H1 (cell line): ENCODE measurements at regions not wholly inside any gene's neighbourhood (a gene's known extent, or its start where the extent isn't known, plus 50 kb on each side); places are given as distances from the start of the nearest gene placed in this dataset.

Source experiments
- CTCF ChIA-PET: fragments of 300-600 bp; sonication (Branson Sonifier 250); formaldehyde crosslinking; loops from one replicate; lab custom pipeline; 2021; ENCODE audit not compliant: partially characterized antibody; lab: Charles Lee
- POLR2A ChIA-PET: fragments of 300-600 bp; sonication (Branson Sonifier 250); formaldehyde crosslinking; loops from one replicate; lab custom pipeline; 2021; ENCODE audit warnings: inconsistent platforms; ENCODE audit not compliant: partially characterized antibody; lab: Charles Lee
- DNase-seq, 2 experiments: peaks; one replicate each; pipeline versions ENCODE4 v3.0.0 to v3.0.0-alpha.2; 2010 to 2022; ENCODE audit warnings: low spot score in 2 of 2, low read depth in 1 of 2, mixed read lengths in 1 of 2
- FAIRE-seq: peaks from 2 replicates; lab custom pipeline; 2011; peaks lifted over from hg19 to GRCh38; lab: Jason Lieb, UNC
- H2AFZ ChIP-seq: 2 replicates; pipeline ENCODE4 v1.8.1; 2012; ENCODE audit warnings: low read length, inconsistent platforms
- H2AK5ac ChIP-seq: 2 replicates; pipeline ENCODE4 v1.6.1; 2013; ENCODE audit warnings: low read depth, low read length
- H2BK120ac ChIP-seq: replicated peaks from 2 replicates; pipeline ENCODE3; 2013; ENCODE audit warnings: low read depth, low read length, inconsistent platforms
- H2BK12ac ChIP-seq: 2 replicates; pipeline ENCODE4 v1.6.1; 2013; ENCODE audit warnings: low read depth, low read length
- H2BK15ac ChIP-seq: 2 replicates; pipeline ENCODE4 v1.6.1; 2013; ENCODE audit warnings: low read length
- H2BK20ac ChIP-seq: 2 replicates; pipeline ENCODE4 v1.6.1; 2013; ENCODE audit warnings: low read length
- H2BK5ac ChIP-seq: 2 replicates; pipeline ENCODE4 v1.6.1; 2013; ENCODE audit warnings: low read depth, low read length
- H3K14ac ChIP-seq: 2 replicates; pipeline ENCODE4 v1.6.1; 2013; ENCODE audit warnings: inconsistent platforms; ENCODE audit not compliant: insufficient read length
- H3K18ac ChIP-seq: 2 replicates; pipeline ENCODE4 v1.6.1; 2013; ENCODE audit warnings: low read length; ENCODE audit errors: extremely low read depth
- H3K23ac ChIP-seq: 2 replicates; pipeline ENCODE4 v1.6.1; 2013; ENCODE audit warnings: inconsistent platforms; ENCODE audit not compliant: insufficient read length
- H3K23me2 ChIP-seq: 2 replicates; pipeline ENCODE4 v1.6.1; 2013; ENCODE audit warnings: low read depth, low read length
- H3K27ac ChIP-seq: 2 replicates; pipeline ENCODE4 v1.6.1; 2011; ENCODE audit warnings: low read depth, low read length, inconsistent platforms
- H3K27me3 ChIP-seq, 4 experiments: replicated peaks in 1 of 4; 1 replicate in 1 of 4; 2 replicates in 3 of 4; pipeline versions ENCODE4 v1.6.1 to v1.8.1; 2011 to 2013; ENCODE audit warnings: low read length in 3 of 4, mild to moderate bottlenecking in 3 of 4, inconsistent platforms in 2 of 4, mixed read lengths in 2 of 4, moderate library complexity in 1 of 4; ENCODE audit not compliant: control insufficient read depth in 3 of 4, insufficient read depth in 3 of 4; ENCODE audit errors: extremely low read depth in 1 of 4
- H3K36me3 ChIP-seq, 4 experiments: 2 replicates each; pipeline versions ENCODE4 v1.6.1 to v1.8.1; 2011 to 2013; ENCODE audit warnings: mild to moderate bottlenecking in 4 of 4, low read length in 3 of 4, moderate library complexity in 2 of 4, control low read depth in 1 of 4, inconsistent platforms in 1 of 4; ENCODE audit not compliant: insufficient read depth in 4 of 4, control insufficient read depth in 2 of 4
- H3K4ac ChIP-seq: replicated peaks from 2 replicates; pipeline ENCODE3; 2013; ENCODE audit warnings: low read length, low read depth, mixed read lengths, inconsistent platforms; ENCODE audit not compliant: insufficient read length
- H3K4me1 ChIP-seq, 4 experiments: replicated peaks in 1 of 4; 1 replicate in 1 of 4; 2 replicates in 3 of 4; pipeline versions ENCODE4 v1.6.1 to v1.8.1; 2011 to 2013; ENCODE audit warnings: low read length in 3 of 4, inconsistent platforms in 2 of 4, mixed read lengths in 1 of 4; ENCODE audit not compliant: insufficient read depth in 4 of 4, control insufficient read depth in 3 of 4
- H3K4me2 ChIP-seq, 2 experiments: 2 replicates each; pipeline versions ENCODE4 v1.6.1 to v1.8.1; 2011 to 2013; ENCODE audit warnings: low read depth in 2 of 2, low read length in 2 of 2, control low read depth in 1 of 2, inconsistent platforms in 1 of 2, mild to moderate bottlenecking in 1 of 2; ENCODE audit not compliant: insufficient read depth in 1 of 2
- H3K4me3 ChIP-seq, 4 experiments: fragments of 200-600, 300-600 bp in 1 of 4; sonication (generic), shearing (Covaris generic), sonication (Bioruptor Twin) in 1 of 4; 2 replicates each; pipeline versions ENCODE4 v1.5.1 to v1.8.1; 2011 to 2016; ENCODE audit warnings: low read length in 4 of 4, low read depth in 3 of 4, control low read depth in 2 of 4, inconsistent platforms in 2 of 4, mild to moderate bottlenecking in 2 of 4, mixed read lengths in 1 of 4, moderate library complexity in 1 of 4; ENCODE audit not compliant: insufficient read depth in 2 of 4; ENCODE audit errors: extremely low read depth in 1 of 4
- H3K56ac ChIP-seq: replicated peaks from 2 replicates; pipeline ENCODE3; 2013; ENCODE audit warnings: low read depth, mild to moderate bottlenecking, mixed read lengths, low read length, inconsistent platforms; ENCODE audit not compliant: insufficient read length
- H3K79me1 ChIP-seq: 2 replicates; pipeline ENCODE4 v1.6.1; 2013; ENCODE audit warnings: low read depth, low read length, control low read depth
- H3K79me2 ChIP-seq, 2 experiments: 2 replicates each; pipeline versions ENCODE4 v1.6.1 to v1.8.1; 2012 to 2013; ENCODE audit warnings: low read length in 2 of 2, mild to moderate bottlenecking in 2 of 2, inconsistent platforms in 1 of 2; ENCODE audit not compliant: insufficient read depth in 2 of 2, control insufficient read depth in 1 of 2
- H3K9ac ChIP-seq, 4 experiments: replicated peaks in 1 of 4; 1 replicate in 1 of 4; 2 replicates in 3 of 4; pipeline versions ENCODE4 v1.6.1 to v1.8.1; 2011 to 2013; ENCODE audit warnings: low read depth in 3 of 4, low read length in 3 of 4, control low read depth in 2 of 4, mild to moderate bottlenecking in 2 of 4, moderate library complexity in 2 of 4, inconsistent platforms in 1 of 4; ENCODE audit errors: extremely low read depth in 1 of 4
- H3K9me3 ChIP-seq, 2 experiments: 2 replicates each; pipeline versions ENCODE4 v1.6.1 to v1.8.1; 2012 to 2013; ENCODE audit warnings: mild to moderate bottlenecking in 2 of 2, moderate library complexity in 2 of 2, control low read depth in 1 of 2, inconsistent platforms in 1 of 2, low read depth in 1 of 2, low read length in 1 of 2, mixed read lengths in 1 of 2; ENCODE audit not compliant: insufficient read depth in 2 of 2
- H4K20me1 ChIP-seq, 2 experiments: replicated peaks in 1 of 2; 2 replicates each; pipeline versions ENCODE3 to v1.8.1; 2011 to 2013; ENCODE audit warnings: inconsistent platforms in 2 of 2, low read length in 2 of 2, mild to moderate bottlenecking in 1 of 2; ENCODE audit not compliant: insufficient read depth in 2 of 2, control insufficient read depth in 1 of 2
- H4K5ac ChIP-seq: 2 replicates; pipeline ENCODE4 v1.6.1; 2013; ENCODE audit warnings: low read length, low read depth, mixed read lengths, inconsistent platforms; ENCODE audit not compliant: insufficient read length
- H4K8ac ChIP-seq: 2 replicates; pipeline ENCODE4 v1.8.0; 2013; ENCODE audit warnings: mild to moderate bottlenecking, moderate library complexity, low read length, inconsistent platforms; ENCODE audit not compliant: insufficient read depth; ENCODE audit errors: extremely low read depth
- H4K91ac ChIP-seq: replicated peaks from 2 replicates; pipeline ENCODE3; 2013; ENCODE audit warnings: low read length, mixed read lengths, inconsistent platforms; ENCODE audit not compliant: insufficient read length
- CBX8 ChIP-seq: fragments of 300-800, 300-1000 bp; sonication (generic); IDR thresholded peaks from 2 replicates; pipeline ENCODE4 v1.7.1; 2016; ENCODE audit warnings: low read depth, low read length, borderline replicate concordance
- JUN ChIP-seq: IDR thresholded peaks from 2 replicates; pipeline ENCODE4 v1.6.1; 2011; ENCODE audit warnings: low read depth, mild to moderate bottlenecking, improper control_type of control experiment, low read length
- SRF ChIP-seq: IDR thresholded peaks from 2 replicates; pipeline ENCODE4 v1.6.1; 2011; ENCODE audit warnings: mild to moderate bottlenecking, low read depth, low read length, moderate library complexity
- WGBS, 2 experiments: shearing (Covaris generic) in 1 of 2; methylation state at CpG; one replicate each; pipeline versions ENCODE4 v1.1.6 to v1.1.7; 2013 to 2015; ENCODE audit warnings: low lambda C conversion rate in 2 of 2, mixed read lengths in 2 of 2, inconsistent platforms in 1 of 2, low coverage in 1 of 2, missing lambda C conversion rate in 1 of 2; ENCODE audit not compliant: insufficient replicate concordance in 2 of 2, insufficient coverage in 1 of 2, insufficient read length in 1 of 2; ENCODE audit errors: extremely low coverage in 1 of 2, missing lambda C conversion rate in 1 of 2; 5-methylcytosine and 5-hydroxymethylcytosine counted together

DNA sequence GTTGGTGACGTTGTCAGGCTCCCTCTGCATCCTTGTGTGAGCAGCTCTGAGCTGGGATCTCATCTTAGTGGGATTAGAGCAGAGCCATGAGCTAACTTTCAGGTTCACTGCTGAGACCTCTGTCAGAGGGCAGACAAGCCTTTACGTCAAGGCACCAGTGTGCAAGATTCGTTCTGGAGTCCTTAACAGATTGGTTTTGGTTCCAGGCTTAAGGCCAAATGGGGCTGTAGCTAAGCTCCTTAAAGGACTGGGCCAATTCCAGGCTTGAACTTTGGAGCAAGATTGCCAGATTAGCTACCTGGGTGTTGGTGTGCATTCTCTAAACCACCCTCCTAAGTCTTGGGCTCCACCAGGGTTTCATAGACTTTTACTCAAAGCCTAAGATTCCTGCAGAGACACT is 52.6 kb upstream of the PDC start:
- Histone ChIP-seq H2BK5ac (0 out of 2 replicates have a peak overlapping the region, but pooled peaks have one; percentile 44), H4K8ac (no peak overlapping the region), H3K23me2 (no peaks in the 10 kb centered on the region), H3K4me2 (no peak overlapping the region), H3K36me3 (no peaks in the 10 kb centered on the region), H3K4me3 (no peak overlapping the region), H4K91ac (no peak overlapping the region), H3K27me3 (no peaks in the 10 kb centered on the region), H4K5ac (no peak overlapping the region), H3K79me2 (no peaks in the 10 kb centered on the region), H3K56ac (no peak overlapping the region), H2BK15ac (no peak overlapping the region), H2BK120ac (no peak overlapping the region), H3K27ac (0 out of 2 replicates have a peak overlapping the region, but pooled peaks have one; percentile 7), H3K9me3 (no peaks in the 10 kb centered on the region), H3K23ac (no peak overlapping the region), H3K4ac (no peak overlapping the region), H2BK12ac (no peak overlapping the region), H2BK20ac (no peak overlapping the region), H2AFZ (0 out of 2 replicates have a peak overlapping the region, but pooled peaks have one; percentile 1), H2AK5ac (no peak overlapping the region), H3K14ac (no peak overlapping the region), H4K20me1 (no peaks in the 10 kb centered on the region), H3K9ac (no peak overlapping the region), H3K79me1 (no peaks in the 10 kb centered on the region), H3K4me1 (peaks cover 0 to 3% (median 0%) of the 10 kb centered on the region in 4 experiments; a peak in 1 of 7 replicates), H3K18ac (no peak overlapping the region)
- TF ChIP-seq JUN = no peak
- TF ChIP-seq SRF = no peak
- TF ChIP-seq CBX8 = no peak
- ChIA-PET CTCF (interaction anchor here (0.6 to 0.7 kb wide), 4 partner anchors 15 to 258 kb away, joined by 3 to 4 read pairs (median 3); no protein-coding TSS in a partner anchor), POLR2A (no interaction called here)
- DNase-seq = no peak
- 95% methylated on average over 3 of the region's 3 CpGs; no CpG with 5 or more reads in 1 of the 2 experiments for WGBS, 2 experiments
- no peak for FAIRE-seq
